ENCODE measurements at regions not wholly inside any gene's neighbourhood (a gene's known extent, or its start where the extent isn't known, plus 50 kb on each side); places are given as distances from the start of the nearest gene placed in this dataset.
"Not testable (repeated sequence)": the region's sequence is repeated elsewhere in the genome, so short reads cannot be mapped to it uniquely, and the experiment has no call there.

DNA sequence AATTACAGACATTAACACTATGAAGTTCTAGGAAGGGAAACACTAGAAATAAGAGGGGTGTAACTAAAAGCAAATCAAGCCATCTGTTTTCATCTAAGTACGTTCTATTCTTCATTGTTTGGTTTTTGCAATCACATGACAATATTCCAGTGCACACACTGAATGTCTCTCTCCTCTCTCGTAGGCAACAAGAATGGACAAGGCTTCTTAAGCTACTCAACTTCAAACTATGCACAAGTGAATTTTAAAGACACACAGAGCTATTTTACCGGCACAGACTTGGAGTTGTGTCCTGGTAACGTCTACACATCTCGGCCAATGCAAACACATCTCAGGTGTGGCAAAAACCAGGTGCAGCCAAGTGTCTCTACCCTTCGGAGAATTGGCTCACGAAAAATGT, 173.3 kb downstream of the PRKX start:
- Mint-ChIP-seq H3K27ac (no peak overlapping the region), H3K27me3 (ENCODE audit: low read depth, poor library complexity) (peaks cover 6% of the 10 kb centered on the region), H3K4me1 (no peaks in the 10 kb centered on the region), H3K9me3 (peaks cover 21% of the 10 kb centered on the region), H3K36me3 (ENCODE audit: low read depth) (peaks cover 12% of the 10 kb centered on the region), H3K4me3 (no peak overlapping the region)
- no peak for DNase-seq
- TF ChIP-seq, protein P1, sequence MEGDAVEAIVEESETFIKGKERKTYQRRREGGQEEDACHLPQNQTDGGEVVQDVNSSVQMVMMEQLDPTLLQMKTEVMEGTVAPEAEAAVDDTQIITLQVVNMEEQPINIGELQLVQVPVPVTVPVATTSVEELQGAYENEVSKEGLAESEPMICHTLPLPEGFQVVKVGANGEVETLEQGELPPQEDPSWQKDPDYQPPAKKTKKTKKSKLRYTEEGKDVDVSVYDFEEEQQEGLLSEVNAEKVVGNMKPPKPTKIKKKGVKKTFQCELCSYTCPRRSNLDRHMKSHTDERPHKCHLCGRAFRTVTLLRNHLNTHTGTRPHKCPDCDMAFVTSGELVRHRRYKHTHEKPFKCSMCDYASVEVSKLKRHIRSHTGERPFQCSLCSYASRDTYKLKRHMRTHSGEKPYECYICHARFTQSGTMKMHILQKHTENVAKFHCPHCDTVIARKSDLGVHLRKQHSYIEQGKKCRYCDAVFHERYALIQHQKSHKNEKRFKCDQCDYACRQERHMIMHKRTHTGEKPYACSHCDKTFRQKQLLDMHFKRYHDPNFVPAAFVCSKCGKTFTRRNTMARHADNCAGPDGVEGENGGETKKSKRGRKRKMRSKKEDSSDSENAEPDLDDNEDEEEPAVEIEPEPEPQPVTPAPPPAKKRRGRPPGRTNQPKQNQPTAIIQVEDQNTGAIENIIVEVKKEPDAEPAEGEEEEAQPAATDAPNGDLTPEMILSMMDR (IDR thresholded peaks at IDR 0.05), result no peak

DNA sequence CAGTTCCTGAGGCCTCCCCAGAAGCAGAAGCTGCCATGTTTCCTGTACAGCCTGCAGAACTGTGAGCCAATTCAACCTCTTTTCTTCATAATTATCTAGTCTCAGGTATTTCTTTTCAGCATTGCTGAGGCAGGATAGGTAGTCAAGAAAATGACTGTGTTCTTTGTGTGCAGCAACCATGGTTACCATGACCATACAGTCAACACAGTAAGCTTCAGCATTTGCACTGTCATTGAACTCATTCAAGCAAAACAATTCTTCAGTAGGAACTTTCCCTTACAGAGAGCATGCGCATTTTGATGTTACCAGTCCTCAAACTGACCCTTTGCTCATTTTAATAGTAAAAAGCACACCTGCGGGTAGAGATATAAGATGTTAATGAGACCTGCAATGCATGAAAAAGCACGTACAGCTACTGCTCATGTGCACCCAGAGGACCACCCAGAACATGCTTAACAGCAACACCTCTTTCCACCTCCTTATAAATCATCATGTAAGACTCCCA, 180.8 kb downstream of the PRKX start:
- peaks cover 31% of the 10 kb centered on the region for H3K9me3 Mint-ChIP-seq
- H3K27ac Mint-ChIP-seq, result no peak overlapping the region
- no peak for DNase-seq
- peaks cover 8% of the 10 kb centered on the region for H3K36me3 Mint-ChIP-seq (ENCODE audit: low read depth)
- H3K4me3 Mint-ChIP-seq, result no peak overlapping the region
- H3K4me1 Mint-ChIP-seq, result peaks cover 15% of the 10 kb centered on the region
- H3K27me3 Mint-ChIP-seq (ENCODE audit: low read depth, poor library complexity), result no peaks in the 10 kb centered on the region
- TF ChIP-seq, protein P1 (IDR thresholded peaks at IDR 0.05), result no peak

DNA sequence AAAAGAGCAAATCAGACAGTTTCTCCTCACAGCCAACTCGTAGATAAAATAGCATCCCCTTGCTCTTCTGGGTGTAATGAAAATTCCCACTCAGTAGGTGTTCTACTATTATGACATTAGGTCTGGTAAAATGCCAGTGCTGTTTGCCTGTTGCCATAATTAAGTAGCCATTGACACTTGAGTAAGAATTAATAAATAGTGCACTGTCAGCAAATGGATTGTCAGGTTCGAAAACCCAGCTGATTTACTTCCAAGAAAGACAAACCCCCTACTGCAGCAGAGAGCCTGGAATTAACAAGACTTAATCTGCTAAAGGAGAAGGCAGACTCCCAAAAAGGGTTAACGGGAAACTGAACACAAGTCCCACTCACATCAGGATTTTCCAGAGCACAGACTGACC, 182.0 kb downstream of the PRKX start:
- H3K27ac Mint-ChIP-seq; H3K36me3 Mint-ChIP-seq (ENCODE audit: low read depth); H3K27me3 Mint-ChIP-seq (ENCODE audit: low read depth, poor library complexity); DNase-seq; H3K4me3 Mint-ChIP-seq: not testable (repeated sequence)
- Mint-ChIP-seq H3K9me3 (peaks cover 31% of the 10 kb centered on the region), H3K4me1 (peaks cover 15% of the 10 kb centered on the region)

DNA sequence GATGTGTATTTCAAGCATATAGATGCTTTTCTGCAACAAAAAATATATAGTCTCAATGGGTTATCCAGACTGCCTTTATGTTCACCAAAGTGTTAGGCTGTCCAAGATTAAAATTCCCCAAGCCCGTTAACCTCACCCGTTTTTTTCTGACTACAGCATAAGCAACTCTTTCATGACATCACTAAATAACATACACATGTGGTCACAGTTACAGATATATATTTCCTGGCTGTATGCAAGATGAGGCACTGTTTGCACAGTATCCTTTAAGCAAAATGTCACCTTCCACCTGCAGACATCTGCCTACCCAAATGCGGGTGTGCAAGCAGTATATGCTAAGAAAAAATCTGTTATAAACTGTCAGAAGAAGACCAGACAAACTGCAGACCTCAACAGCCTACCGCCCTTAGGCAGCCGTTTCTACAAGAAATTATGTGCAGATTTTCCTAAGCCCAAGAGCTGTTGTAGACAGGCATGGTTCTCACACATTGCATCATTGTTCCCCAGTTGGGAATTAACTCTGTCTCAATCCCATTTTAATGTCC, 183.1 kb upstream of the MXRA5 start:
- Mint-ChIP-seq H3K4me1 (peaks cover 15% of the 10 kb centered on the region), H3K36me3 (ENCODE audit: low read depth) (no peaks in the 10 kb centered on the region), H3K27me3 (ENCODE audit: low read depth, poor library complexity) (no peaks in the 10 kb centered on the region), H3K4me3 (no peak overlapping the region), H3K27ac (no peak overlapping the region), H3K9me3 (peaks cover 12% of the 10 kb centered on the region)
- no peak for DNase-seq
- TF ChIP-seq, protein P1 (IDR thresholded peaks at IDR 0.05), result no peak

DNA sequence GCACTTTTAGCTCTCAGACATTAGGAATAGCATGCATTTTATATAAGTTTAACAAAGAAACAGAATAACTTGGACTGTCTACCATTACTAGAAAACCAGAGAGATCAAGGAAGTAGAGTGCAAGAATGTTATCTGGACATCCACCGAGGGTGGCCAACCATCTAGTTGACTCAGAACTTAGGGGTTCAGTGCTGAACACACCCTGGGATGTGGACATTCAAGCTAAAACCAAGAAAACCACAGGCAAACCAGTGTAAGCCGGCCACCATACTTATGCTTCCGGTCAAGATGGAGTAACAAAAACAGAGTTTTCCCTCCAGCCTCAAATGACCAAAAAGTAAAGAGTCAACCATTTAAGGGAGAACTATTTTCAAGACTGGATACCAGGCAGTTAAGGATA, 181.4 kb upstream of the MXRA5 start:
- H3K4me1 Mint-ChIP-seq, result peaks cover 5% of the 10 kb centered on the region
- H3K27ac Mint-ChIP-seq, result no peak overlapping the region
- DNase-seq, result no peak
- H3K27me3 Mint-ChIP-seq (ENCODE audit: low read depth, poor library complexity), result no peaks in the 10 kb centered on the region
- H3K9me3 Mint-ChIP-seq, result peaks cover under 1% of the 10 kb centered on the region
- no peak overlapping the region for H3K4me3 Mint-ChIP-seq
- TF ChIP-seq, protein P1 (IDR thresholded peaks at IDR 0.05), result no peak
- no peaks in the 10 kb centered on the region for H3K36me3 Mint-ChIP-seq (ENCODE audit: low read depth)

DNA sequence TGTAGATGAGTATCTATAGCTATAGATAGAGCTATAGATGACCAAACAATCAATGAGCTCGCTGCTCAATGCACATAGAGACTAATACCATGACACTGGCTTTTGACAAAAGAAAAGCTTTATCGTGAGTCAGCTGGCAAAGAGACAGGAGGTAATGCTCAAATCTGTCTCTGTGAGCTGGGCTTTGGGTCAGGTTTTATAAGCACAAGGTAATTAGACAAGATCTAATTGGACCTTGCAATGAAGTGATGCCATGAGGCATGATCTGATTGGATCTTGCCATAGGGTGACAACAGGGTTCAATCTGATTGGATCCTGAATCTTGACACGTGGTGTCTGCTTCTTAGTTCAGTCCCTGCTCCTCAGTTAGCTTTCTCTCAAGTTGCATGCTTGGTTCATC, 180.7 kb upstream of the MXRA5 start:
- Mint-ChIP-seq H3K27ac (no peak overlapping the region), H3K36me3 (ENCODE audit: low read depth) (no peaks in the 10 kb centered on the region), H3K4me1 (no peaks in the 10 kb centered on the region), H3K4me3 (no peak overlapping the region), H3K9me3 (no peaks in the 10 kb centered on the region), H3K27me3 (ENCODE audit: low read depth, poor library complexity) (no peaks in the 10 kb centered on the region)
- no peak for DNase-seq
- TF ChIP-seq, protein P1 (IDR thresholded peaks at IDR 0.05), result no peak

Measured in nephron progenitor cell (in vitro differentiated cells).